HG03520 (cell line): ENCODE measurements at regions not wholly inside any gene's neighbourhood (a gene's known extent, or its start where the extent isn't known, plus 50 kb on each side); places are given as distances from the start of the nearest gene placed in this dataset.
"Not testable (repeated sequence)": the region's sequence is repeated elsewhere in the genome, so short reads cannot be mapped to it uniquely, and the experiment has no call there.

Experiments
- ATAC-seq: cut with Tn5 transposase; IDR thresholded peaks from one replicate; pipeline ENCODE4 v1.9.1; 2021; ENCODE audit warnings: mild to moderate bottlenecking, moderate library complexity; ENCODE audit not compliant: unreplicated experiment

DNA sequence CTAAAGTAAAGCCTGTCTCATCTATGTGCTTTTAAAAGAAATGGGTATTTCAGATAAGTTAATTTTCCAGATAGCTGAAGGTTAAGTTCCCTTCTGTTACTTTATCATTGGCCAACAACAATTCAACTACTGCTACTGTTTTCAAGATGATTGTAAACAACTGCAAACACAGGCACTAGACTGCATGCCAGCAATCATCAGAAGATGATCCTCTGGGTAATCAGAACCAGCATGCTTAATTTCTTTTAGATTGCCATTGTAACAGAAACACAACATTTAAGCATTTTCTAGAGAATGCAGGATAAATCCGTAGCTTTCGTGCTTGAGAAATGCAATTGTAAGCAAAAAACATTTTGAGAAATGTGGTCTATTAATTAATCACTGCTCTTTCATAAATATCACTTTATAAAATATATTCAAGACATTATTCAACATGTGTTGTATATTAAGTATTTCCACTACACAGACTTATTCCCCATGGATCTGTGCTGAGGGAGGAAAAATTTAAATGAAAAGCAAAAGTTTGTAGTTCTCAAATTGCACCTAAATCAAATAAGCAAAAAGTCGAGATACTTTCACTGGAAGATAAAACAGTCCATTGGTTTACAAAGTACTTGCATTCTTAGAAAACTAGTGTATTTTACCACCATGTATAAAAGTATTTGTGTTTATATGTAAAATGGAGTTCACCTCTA, 133.7 kb downstream of the ATL2 start:
- ATAC-seq, result no peak

DNA sequence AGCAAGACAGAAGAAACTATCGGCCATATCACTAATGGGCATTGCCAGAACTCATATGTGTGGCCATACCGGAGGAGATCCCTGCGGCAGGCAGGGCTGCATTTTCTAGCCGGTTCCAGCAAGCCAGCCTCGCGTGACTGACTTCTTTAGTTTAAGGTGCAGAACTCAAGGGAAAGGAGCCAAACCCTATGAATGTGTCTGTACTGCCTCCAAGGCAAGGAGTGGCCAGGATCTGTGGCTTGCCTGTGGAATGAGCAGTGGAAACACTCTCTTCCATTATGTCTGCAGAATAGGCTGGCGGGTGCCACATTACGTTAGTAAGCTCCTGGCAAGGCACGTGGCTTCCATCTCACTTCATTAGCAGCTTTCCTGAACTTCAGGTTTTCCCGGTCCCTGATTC, 137.6 kb downstream of the ATL2 start:
- no peak for ATAC-seq

DNA sequence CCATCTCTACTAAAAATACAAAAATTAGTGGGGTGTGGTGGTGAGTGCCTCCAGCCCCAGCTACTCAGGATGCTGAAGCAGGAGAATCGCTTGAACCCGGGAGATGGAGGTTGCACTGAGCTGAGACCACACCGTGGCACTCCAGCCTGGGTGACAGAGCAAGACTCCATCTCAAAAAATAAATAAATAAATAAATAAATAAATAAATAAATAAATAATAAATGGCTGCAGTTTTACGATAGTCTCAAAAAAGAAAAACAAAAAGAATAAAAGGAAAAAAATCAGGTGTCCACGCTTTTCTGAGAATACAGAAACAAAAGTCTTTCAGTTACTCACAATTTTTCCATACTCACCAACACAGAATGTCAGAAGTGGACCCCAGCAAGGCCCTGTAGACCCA, 138.4 kb downstream of the ATL2 start:
- ATAC-seq, result not testable (repeated sequence)

DNA sequence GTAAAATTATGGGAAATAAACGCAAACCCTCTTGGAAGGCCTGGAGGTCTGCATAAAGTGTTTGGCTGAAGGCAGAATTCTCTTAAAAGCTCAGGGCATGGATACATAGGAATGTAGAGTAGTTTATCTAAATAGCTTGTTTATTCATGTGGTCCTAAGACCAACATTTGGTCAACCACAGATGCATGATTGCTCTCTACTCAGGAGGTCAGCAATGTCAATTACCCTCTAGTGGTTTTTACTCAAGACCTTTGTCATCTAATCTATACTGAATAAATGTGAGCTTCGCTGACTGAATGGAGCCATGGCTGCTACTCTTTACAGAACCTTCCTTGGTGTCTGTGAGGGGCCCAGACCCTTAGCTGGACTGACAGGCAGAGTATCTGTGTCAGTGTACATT, 139.8 kb downstream of the ATL2 start:
- no peak for ATAC-seq

DNA sequence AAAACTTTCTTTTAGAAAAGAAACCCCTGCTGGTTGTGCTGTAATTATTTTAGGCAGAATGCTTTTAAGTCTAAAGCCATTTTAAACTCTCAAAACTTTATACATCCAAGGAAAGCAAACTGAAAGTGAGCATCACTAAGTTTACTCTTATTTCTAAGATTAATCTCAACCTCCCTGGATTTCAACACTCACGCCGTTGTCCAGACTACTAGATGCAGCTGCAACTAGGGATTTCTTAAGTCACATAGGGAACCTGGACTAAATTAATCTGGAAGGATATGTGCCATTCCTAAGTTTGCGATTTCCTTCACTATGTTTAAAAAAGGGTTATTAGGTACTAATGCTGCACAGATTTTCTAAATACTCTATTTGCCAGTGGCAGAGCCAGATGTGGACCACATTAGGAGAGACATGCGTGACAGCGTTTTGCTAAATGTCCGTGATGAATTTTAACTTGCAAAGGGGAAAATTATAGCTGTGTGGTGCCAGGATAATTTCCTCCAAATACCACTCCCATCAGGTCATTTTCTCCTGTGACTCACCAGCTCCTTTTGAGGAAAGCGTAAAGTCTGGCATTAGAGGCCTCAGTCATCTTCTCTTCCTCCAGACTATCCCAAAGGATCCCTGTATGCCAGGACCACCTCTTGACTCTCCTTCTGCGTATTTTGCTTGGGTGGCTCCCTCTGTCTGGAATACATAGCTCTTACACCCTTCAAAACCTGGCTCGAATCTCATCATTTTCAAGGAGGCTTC, 143.7 kb downstream of the ATL2 start:
- ATAC-seq, result no peak

DNA sequence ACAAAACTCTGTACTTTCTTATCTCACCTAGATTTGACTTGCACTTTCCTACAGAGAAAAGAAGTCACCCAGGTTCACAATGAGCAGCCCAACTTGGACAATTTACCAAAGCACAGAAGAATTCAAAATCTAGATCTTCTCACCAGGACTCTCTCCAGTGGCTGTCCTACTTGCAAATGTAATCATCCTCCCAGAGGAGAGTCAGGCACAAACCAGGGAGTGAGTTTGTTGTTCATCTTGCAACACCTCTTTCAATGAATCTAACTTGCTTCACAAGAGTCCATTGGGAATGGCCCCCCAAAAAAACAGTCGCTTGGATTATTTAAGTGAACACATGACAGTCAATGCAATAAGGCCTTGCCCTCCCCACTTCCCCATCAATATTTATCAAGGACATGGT, 144.6 kb downstream of the ATL2 start:
- no peak for ATAC-seq

DNA sequence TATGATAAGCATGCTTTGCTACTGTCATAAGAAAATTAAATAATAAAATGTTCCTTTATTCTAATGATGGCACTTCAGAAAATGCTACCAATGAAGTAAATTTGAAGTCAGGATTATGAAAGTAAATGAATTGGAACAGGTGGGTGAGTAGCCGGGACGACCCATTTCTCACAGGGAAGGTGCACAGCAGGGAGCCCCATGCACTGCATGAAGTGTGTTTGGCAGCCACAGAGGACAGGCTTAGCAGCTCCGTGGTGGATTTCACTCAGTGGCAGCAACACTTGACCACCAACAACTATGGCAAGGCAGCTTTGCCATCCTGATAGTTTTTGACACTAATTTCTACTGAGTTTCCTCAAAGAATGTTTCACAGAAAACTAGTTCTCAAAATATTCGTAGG, 146.3 kb downstream of the ATL2 start:
- ATAC-seq, result no peak

DNA sequence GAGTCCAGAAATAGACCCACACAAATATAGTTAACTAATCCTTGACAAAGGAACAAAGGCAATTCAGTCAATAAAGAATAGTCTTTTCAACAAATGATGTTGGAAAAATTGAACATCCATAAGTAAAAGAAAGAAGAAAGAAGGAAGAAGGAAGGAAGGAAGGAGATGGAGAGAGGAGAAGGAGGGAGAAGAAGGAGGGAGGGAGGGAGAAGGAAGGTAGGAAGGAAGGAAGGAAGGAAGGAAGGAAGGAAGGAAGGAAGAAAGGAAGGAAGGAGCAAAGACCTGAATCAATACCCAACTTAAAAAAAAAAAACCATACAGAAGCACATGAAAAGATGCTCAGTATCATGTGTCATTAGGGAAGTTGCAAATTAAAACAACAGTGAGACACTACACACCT, 148.3 kb downstream of the ATL2 start:
- ATAC-seq, result no peak

DNA sequence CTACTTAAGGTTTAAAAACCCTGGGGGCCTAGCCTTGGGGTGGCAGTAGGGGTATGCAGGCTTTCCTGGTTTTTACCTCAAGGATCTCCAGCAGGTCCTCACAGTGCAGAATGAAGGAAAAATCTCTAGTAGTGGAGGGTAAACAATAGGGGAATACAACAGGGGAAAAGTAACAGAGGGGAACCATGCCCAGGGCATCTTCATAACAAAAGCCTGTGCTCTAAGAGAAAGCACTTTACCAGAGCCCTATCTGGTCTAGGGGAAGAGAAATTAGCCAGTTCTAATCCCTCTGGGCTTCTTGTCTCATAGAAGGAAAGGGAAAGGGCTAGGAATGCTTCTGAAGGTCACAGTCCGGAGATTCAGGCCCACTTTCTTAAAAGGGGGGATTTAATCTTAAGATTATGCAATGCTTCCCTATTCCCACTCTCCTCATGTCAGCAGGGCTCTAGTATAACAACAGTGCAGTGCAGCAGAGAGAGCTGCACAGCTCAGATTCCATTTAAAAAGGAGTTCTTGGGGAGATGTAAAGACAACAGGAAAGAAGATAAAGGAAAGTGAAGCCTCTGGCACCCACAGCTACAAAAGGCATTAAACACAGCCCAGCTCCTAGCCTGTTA, 149.0 kb upstream of the CYP1B1 start:
- ATAC-seq, result no peak

DNA sequence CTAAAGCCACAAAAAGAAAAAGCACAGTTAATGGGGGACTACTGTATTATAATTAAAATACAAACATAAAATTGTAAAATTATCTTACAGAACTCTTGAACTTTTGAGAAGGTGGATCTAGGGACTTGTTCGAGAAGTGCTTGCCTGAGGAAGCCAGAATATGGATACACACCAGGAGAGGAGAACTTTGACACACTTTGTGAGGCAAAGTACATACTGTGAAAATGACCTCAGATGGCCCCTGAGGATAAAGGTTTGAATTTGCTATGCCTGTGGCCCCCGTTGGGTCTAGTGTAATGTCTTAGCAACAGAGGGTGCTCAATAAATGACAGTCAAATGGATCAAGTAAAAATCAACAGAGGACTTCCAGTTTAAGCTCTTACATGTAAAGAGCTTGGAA, 148.2 kb upstream of the CYP1B1 start:
- no peak for ATAC-seq

DNA sequence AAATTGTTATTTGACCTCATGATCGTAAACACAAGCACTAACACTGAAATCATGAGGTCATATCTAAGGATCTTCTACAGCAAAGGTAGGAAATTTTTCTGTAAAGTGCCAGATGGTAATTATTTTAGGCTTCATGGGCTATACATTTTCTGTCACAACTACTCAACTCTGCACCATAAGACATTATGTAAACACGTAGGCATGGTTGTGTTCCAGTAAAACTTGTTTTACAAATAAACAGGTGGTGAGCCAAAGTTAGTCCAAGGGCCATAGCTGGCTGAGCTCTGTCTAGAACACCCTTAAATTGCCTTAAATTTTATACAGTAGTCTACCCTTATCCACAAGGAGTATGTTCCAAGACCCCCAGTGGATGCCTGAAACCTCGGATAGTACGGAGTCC, 147.3 kb upstream of the CYP1B1 start:
- no peak for ATAC-seq

DNA sequence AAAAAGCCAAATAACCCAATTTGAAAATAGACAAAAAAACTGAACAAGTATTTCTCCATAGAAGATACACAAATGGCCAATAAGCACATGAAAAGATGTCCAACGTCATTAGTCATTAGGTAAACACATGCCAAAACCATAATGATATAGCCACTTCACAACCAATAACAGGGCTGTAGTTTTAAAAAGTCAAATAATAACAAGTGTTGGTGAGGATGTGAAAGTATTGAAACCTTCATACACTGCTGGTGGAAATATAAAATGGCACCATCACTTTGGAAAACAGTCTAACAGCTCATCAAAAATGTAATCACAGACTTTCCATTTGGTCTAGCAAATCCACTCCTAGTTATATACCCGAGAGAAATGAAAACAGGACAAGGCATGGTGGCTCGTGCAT, 144.2 kb upstream of the CYP1B1 start:
- ATAC-seq, result no peak

DNA sequence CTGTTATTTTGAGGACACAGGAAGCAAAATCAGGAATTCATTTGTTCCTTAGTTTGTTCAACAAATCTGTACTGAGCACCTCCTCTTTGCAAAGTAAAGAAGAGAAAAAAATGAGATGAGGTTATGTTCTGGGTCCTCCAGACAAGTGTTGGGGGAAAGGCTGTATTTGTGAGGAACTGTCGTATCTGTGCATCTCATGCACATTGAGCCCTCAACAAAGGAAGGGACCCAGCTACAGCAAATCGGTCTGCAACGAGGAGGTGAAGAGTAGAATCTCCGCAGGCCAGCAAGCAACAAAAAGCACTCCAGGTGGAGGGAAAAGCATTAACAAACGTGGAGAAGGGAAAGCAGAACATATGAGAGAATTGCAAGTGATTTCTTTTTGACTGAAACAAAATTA, 143.0 kb upstream of the CYP1B1 start:
- no peak for ATAC-seq

DNA sequence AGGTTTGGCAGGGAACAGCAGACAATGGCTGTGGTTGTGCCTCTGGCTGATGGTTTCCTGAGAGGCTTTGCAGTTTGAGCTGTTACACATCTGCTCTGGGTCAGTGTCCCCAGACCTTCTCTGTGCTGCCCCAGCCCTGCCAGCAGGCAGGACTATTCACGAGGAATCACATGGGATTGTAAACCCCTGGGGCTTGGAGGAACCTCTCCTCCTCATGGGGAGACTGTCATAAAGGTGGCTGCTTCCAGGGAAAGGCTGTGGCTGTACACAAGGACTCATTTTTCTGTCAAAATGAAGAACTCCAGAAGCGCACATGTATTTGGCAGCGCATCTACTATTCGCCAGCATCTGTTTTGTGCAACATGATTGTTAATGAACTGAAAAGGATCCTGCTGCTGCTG, 142.6 kb upstream of the CYP1B1 start:
- ATAC-seq, result no peak

DNA sequence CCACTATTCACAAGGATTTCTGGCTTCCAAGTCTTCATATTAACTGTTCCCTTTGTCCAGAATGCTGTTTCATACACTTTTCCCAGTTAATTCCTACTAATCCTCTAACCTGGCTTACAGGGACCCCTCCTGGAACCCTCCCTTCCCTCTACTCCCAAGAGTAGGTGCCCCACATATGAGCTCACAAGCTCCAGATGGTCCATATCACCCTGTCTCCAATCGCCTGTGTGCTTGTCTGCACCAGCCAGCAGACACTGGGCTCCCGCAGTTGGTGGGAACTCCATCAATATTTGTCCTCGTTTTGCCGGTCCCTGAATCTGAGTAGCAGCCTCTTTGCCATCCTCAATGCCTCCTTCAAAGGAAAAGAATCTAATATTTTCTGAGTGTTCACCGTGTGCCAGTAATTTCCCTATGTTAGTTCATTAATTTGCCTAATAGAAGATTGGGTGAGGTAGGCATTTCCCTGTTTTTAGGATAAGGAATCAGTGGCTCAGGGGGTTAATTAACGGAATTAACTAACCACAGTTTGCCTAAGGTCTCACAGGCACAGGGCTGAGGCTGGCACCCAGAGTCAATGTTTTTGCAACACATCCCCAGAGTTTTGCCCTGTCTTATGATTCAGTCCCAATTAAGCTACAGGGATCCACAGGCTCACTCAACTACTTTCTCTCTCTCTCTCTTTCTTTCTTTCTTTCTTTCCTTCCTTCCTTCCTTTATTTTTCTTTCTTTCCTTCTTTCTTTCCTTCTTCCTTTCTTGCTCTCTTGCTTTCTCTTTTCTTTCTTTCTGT, 141.6 kb upstream of the CYP1B1 start:
- no peak for ATAC-seq

DNA sequence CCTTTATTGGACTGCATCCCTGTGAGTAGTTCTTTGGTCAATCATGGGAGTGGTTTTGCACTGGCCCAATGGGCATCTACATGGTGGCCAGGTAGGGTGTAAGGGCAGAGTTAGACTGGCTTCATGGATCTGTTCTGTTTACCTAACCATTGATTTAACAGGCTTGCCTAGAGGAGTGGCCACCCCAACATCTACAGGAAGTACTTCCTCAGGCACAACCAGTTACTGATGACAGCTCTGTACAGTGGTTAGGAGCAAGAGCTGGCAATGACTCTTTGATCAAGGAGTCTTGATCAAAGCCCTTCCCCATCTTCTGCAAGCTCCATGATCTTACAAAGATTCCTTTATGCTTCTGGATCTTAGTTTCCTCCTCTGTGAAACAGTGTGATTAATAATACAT, 140.9 kb upstream of the CYP1B1 start:
- ATAC-seq, result no peak

DNA sequence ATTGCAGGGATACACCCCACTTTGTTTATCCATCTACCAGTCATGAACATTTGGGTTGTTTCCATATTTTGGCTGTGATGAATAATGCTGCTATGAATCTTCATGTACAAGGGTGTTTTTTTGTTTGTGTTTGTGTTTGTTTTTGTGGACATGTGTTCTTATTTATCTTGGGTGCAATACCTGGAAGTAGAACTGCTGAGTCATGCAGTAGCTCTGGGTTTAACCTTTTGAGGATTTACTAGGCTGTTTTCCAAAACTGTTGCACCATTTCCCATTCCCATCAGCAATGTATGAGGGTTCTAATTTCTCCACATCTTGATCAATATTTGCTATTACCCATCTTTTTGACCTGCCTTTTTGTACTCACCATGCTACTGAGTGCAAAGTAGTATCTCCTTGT, 140.0 kb upstream of the CYP1B1 start:
- no peak for ATAC-seq

DNA sequence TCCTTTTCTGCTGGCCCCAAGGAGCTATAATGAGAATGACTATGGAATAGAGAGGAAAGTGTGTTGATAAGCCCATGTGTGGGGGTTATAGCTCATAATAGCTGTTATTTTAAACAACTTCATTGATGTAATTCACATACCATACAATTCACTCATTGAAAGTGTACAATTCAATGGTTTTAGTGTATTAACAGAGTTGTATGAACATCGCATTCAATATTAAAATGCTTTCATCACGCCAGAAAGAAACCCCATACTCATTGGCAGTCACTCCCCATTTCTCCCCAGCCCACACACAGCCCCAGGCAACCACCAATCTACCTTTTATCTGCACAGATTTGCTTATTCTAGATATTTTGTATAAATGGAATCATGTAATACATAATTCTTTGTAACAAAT, 139.6 kb upstream of the CYP1B1 start:
- ATAC-seq, result no peak

DNA sequence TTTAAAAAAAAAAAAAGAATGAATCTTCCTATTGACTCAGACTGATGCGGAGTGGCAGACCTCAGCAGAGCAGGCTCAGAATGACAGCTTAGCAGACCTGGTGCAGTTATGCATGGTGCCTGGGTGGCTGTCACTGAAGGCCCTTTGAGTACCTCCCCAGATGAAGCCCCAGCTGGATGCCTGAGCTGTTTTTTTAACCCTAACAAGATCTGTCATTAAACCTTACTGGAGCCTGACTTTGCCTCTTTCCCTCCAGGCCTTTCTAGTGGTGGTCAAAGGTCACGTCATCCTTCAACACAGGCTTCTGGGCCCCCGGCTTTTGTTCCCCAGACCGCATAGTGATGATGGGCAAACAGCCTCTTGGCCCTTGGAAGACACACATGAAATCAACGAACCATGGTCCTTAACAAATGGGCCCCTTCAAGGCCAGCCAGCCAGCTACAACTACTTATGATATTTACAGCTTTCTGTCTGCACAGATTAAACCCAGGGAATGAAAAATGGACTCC, 138.3 kb upstream of the CYP1B1 start:
- no peak for ATAC-seq

DNA sequence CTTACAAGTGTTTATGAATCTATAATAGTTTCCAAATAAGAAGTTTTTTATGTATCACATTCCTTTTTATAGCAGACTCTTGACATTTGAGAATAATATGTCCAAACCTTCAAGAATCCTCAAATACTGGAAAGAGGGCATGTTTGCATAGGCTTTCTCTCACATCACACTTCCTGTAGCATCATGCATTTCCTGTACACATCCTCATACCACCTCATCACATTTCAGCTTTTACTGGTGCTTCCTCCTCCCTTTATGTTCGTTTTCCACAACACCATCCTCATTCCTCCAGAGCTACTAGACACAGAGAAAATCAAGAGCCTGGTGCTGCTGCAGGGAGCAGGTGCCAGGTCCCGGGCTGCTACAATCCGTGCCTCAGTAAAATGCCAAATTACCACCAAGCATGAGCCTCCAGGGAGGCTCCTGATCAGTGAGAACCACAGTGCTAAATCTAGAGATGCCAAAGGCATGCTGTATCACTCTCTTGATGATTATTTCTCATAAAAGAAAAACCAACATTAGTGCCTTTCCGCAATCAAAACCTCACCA, 137.7 kb upstream of the CYP1B1 start:
- ATAC-seq, result no peak

DNA sequence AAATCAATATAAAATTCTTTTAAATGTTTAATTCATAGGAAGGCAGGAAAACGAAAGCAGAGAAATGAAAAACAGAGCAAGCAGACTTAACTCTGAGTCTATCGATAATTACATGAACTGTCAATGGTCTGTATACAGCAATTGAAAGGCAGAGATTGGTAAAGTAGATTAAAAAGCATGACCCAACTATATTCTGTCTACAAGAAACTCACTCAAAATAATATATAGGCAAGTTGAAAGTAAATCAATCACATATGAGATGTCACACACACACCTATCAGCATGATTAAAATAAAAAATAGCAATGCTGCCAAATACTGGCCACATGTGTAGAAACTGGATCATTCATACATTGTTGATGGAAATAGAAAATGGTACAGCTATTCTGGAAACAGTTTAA, 136.4 kb upstream of the CYP1B1 start:
- ATAC-seq, result no peak
